ENCODE measurements at regions not wholly inside any gene's neighbourhood (a gene's known extent, or its start where the extent isn't known, plus 50 kb on each side); places are given as distances from the start of the nearest gene placed in this dataset.

GRCh38 chr2:142668420-142668819 lies 209.0 kb upstream of the KYNU start:
- Histone ChIP-seq H3K14ac (ENCODE audit: low read length) (no peak overlapping the region), H3K9ac (ENCODE audit: low read length) (no peak overlapping the region), H3K27ac (ENCODE audit: low read depth, low read length) (no peak overlapping the region), H3K4me2 (ENCODE audit: low read length) (no peak overlapping the region), H2AFZ (ENCODE audit: insufficient read depth, low read length, poor library complexity) (no peak overlapping the region), H4K8ac (ENCODE audit: low read depth, low read length) (no peak overlapping the region), H3K4me3 (ENCODE audit: low read depth, low read length) (no peak overlapping the region), H2AK5ac (ENCODE audit: low read length) (no peak overlapping the region), H3K4me1 (ENCODE audit: control insufficient read depth in 1 of 2, insufficient read depth in 2 of 2, low read length in 2 of 2) (no peaks in the 10 kb centered on the region), H3K79me2 (ENCODE audit: control insufficient read depth, insufficient read depth, low read length, poor library complexity) (no peaks in the 10 kb centered on the region), H3K18ac (ENCODE audit: low read length) (no peak overlapping the region), H3K4ac (ENCODE audit: low read depth, low read length) (no peak overlapping the region), H3K9me3 (ENCODE audit: insufficient read depth, low read depth, low read length) (no peaks in the 10 kb centered on the region), H2BK5ac (ENCODE audit: low read depth, low read length, poor library complexity) (no peak overlapping the region), H3K36me3 (ENCODE audit: control insufficient read depth in 1 of 2, insufficient read depth in 2 of 2, low read length in 2 of 2) (no peaks in the 10 kb centered on the region), H3K23ac (ENCODE audit: low read length) (no peak overlapping the region), H4K91ac (ENCODE audit: low read depth, low read length) (no peak overlapping the region), H2BK12ac (ENCODE audit: low read length) (no peak overlapping the region), H3K27me3 (ENCODE audit: insufficient read depth, low read length) (no peaks in the 10 kb centered on the region), H4K12ac (ENCODE audit: low read depth, low read length) (no peak overlapping the region), H2BK120ac (ENCODE audit: insufficient read depth, low read length, poor library complexity) (no peak overlapping the region), H3K79me1 (ENCODE audit: low read length) (no peaks in the 10 kb centered on the region)
- DNase-seq: peak in 1 of 2 donors; percentile 28
- no CpG with 5 or more reads among the region's 3 CpGs for WGBS (ENCODE audit: extremely low coverage, insufficient coverage, insufficient read length)

GRCh38 chr2:142665241-142665640 lies 212.2 kb upstream of the KYNU start:
- no peak for DNase-seq
- Histone ChIP-seq H3K18ac (ENCODE audit: low read length) (no peak overlapping the region), H2BK5ac (ENCODE audit: low read depth, low read length, poor library complexity) (no peak overlapping the region), H3K23ac (ENCODE audit: low read length) (no peak overlapping the region), H2AK5ac (ENCODE audit: low read length) (no peak overlapping the region), H3K79me1 (ENCODE audit: low read length) (no peaks in the 10 kb centered on the region), H2BK120ac (ENCODE audit: insufficient read depth, low read length, poor library complexity) (no peak overlapping the region), H3K27me3 (ENCODE audit: insufficient read depth, low read length) (no peaks in the 10 kb centered on the region), H3K27ac (ENCODE audit: low read depth, low read length) (no peak overlapping the region), H3K4me1 (ENCODE audit: control insufficient read depth in 1 of 2, insufficient read depth in 2 of 2, low read length in 2 of 2) (no peaks in the 10 kb centered on the region), H4K8ac (ENCODE audit: low read depth, low read length) (no peak overlapping the region), H2AFZ (ENCODE audit: insufficient read depth, low read length, poor library complexity) (no peak overlapping the region), H3K4me2 (ENCODE audit: low read length) (no peak overlapping the region), H3K4me3 (ENCODE audit: low read depth, low read length) (no peak overlapping the region), H3K9ac (ENCODE audit: low read length) (no peak overlapping the region), H4K12ac (ENCODE audit: low read depth, low read length) (no peak overlapping the region), H3K36me3 (ENCODE audit: control insufficient read depth in 1 of 2, insufficient read depth in 2 of 2, low read length in 2 of 2) (no peaks in the 10 kb centered on the region), H3K14ac (ENCODE audit: low read length) (no peak overlapping the region), H3K79me2 (ENCODE audit: control insufficient read depth, insufficient read depth, low read length, poor library complexity) (no peaks in the 10 kb centered on the region), H3K9me3 (ENCODE audit: insufficient read depth, low read depth, low read length) (no peaks in the 10 kb centered on the region), H2BK12ac (ENCODE audit: low read length) (no peak overlapping the region), H4K91ac (ENCODE audit: low read depth, low read length) (no peak overlapping the region), H3K4ac (ENCODE audit: low read depth, low read length) (no peak overlapping the region)
- no CpG with 5 or more reads among the region's 3 CpGs for WGBS (ENCODE audit: extremely low coverage, insufficient coverage, insufficient read length)

- Histone ChIP-seq H2BK120ac (ENCODE audit: insufficient read depth, low read length, poor library complexity) (no peak overlapping the region), H3K18ac (ENCODE audit: low read length) (no peak overlapping the region), H3K4me3 (ENCODE audit: low read depth, low read length) (no peak overlapping the region), H3K23ac (ENCODE audit: low read length) (no peak overlapping the region), H3K4ac (ENCODE audit: low read depth, low read length) (no peak overlapping the region), H3K27ac (ENCODE audit: low read depth, low read length) (no peak overlapping the region), H3K14ac (ENCODE audit: low read length) (no peak overlapping the region), H3K79me2 (ENCODE audit: control insufficient read depth, insufficient read depth, low read length, poor library complexity) (no peaks in the 10 kb centered on the region), H4K91ac (ENCODE audit: low read depth, low read length) (no peak overlapping the region), H2AFZ (ENCODE audit: insufficient read depth, low read length, poor library complexity) (no peak overlapping the region), H3K4me2 (ENCODE audit: low read length) (no peak overlapping the region), H3K4me1 (ENCODE audit: control insufficient read depth in 1 of 2, insufficient read depth in 2 of 2, low read length in 2 of 2) (no peaks in the 10 kb centered on the region), H3K36me3 (ENCODE audit: control insufficient read depth in 1 of 2, insufficient read depth in 2 of 2, low read length in 2 of 2) (no peaks in the 10 kb centered on the region), H3K79me1 (ENCODE audit: low read length) (no peaks in the 10 kb centered on the region), H2BK12ac (ENCODE audit: low read length) (no peak overlapping the region), H2AK5ac (ENCODE audit: low read length) (no peak overlapping the region), H3K9ac (ENCODE audit: low read length) (no peak overlapping the region), H3K9me3 (ENCODE audit: insufficient read depth, low read depth, low read length) (no peaks in the 10 kb centered on the region), H3K27me3 (ENCODE audit: insufficient read depth, low read length) (no peaks in the 10 kb centered on the region), H4K12ac (ENCODE audit: low read depth, low read length) (no peak overlapping the region), H2BK5ac (ENCODE audit: low read depth, low read length, poor library complexity) (no peak overlapping the region), H4K8ac (ENCODE audit: low read depth, low read length) (no peak overlapping the region)
- DNase-seq: no peak
- WGBS (ENCODE audit: extremely low coverage, insufficient coverage, insufficient read length): no CpG with 5 or more reads among the region's 2 CpGs
Observed at GRCh38 chr2:142650601-142651000, 226.9 kb upstream of the KYNU start.

- no peak overlapping the region for H3K9ac ChIP-seq (ENCODE audit: low read length)
- H3K4me1 ChIP-seq (ENCODE audit: control insufficient read depth in 1 of 2, insufficient read depth in 2 of 2, low read length in 2 of 2): no peaks in the 10 kb centered on the region
- no peak overlapping the region for H4K8ac ChIP-seq (ENCODE audit: low read depth, low read length)
- no peak overlapping the region for H2AFZ ChIP-seq (ENCODE audit: insufficient read depth, low read length, poor library complexity)
- H3K79me2 ChIP-seq (ENCODE audit: control insufficient read depth, insufficient read depth, low read length, poor library complexity): no peaks in the 10 kb centered on the region
- H3K36me3 ChIP-seq (ENCODE audit: control insufficient read depth in 1 of 2, insufficient read depth in 2 of 2, low read length in 2 of 2): no peaks in the 10 kb centered on the region
- H3K79me1 ChIP-seq (ENCODE audit: low read length): no peaks in the 10 kb centered on the region
- H2BK120ac ChIP-seq (ENCODE audit: insufficient read depth, low read length, poor library complexity): no peak overlapping the region
- H3K9me3 ChIP-seq (ENCODE audit: insufficient read depth, low read depth, low read length): no peaks in the 10 kb centered on the region
- H3K18ac ChIP-seq (ENCODE audit: low read length): no peak overlapping the region
- no peak overlapping the region for H4K91ac ChIP-seq (ENCODE audit: low read depth, low read length)
- no peak overlapping the region for H2AK5ac ChIP-seq (ENCODE audit: low read length)
- H2BK5ac ChIP-seq (ENCODE audit: low read depth, low read length, poor library complexity): no peak overlapping the region
- no peaks in the 10 kb centered on the region for H3K27me3 ChIP-seq (ENCODE audit: insufficient read depth, low read length)
- no peak overlapping the region for H4K12ac ChIP-seq (ENCODE audit: low read depth, low read length)
- WGBS (ENCODE audit: extremely low coverage, insufficient coverage, insufficient read length): no CpG with 5 or more reads among the region's 12 CpGs
- no peak overlapping the region for H3K14ac ChIP-seq (ENCODE audit: low read length)
- peak; percentile 3 to 7 for DNase-seq
- no peak overlapping the region for H3K4ac ChIP-seq (ENCODE audit: low read depth, low read length)
- no peak overlapping the region for H3K27ac ChIP-seq (ENCODE audit: low read depth, low read length)
- H3K4me3 ChIP-seq (ENCODE audit: low read depth, low read length): no peak overlapping the region
- no peak overlapping the region for H3K4me2 ChIP-seq (ENCODE audit: low read length)
- H3K23ac ChIP-seq (ENCODE audit: low read length): no peak overlapping the region
- no peak overlapping the region for H2BK12ac ChIP-seq (ENCODE audit: low read length)
Observed at GRCh38 chr2:142649581-142649980, 227.9 kb upstream of the KYNU start.

Measured in trophoblast cell (in vitro differentiated cells and primary cell).